GM19351 (cell line): ENCODE measurements at regions not wholly inside any gene's neighbourhood (a gene's known extent, or its start where the extent isn't known, plus 50 kb on each side); places are given as distances from the start of the nearest gene placed in this dataset.
A peak's percentile ranks its signal among the peaks of the same experiment; 100 is the strongest.
"Not testable (repeated sequence)": the region's sequence is repeated elsewhere in the genome, so short reads cannot be mapped to it uniquely, and the experiment has no call there.

Source experiments
- ATAC-seq: cut with Tn5 transposase; IDR thresholded peaks from one replicate; pipeline ENCODE4 v1.9.1; 2021; ENCODE audit warnings: mild to moderate bottlenecking, moderate library complexity; ENCODE audit not compliant: unreplicated experiment

- no peak for ATAC-seq
These were observed 135.3 kb downstream of the ZNF467 start for GRCh38 chr7:149637911-149638565.

- ATAC-seq, result peak; percentile 80
These were observed 137.6 kb downstream of the ZNF467 start for GRCh38 chr7:149635561-149636329.

- ATAC-seq, result no peak
These were observed 136.7 kb upstream of the ZNF746 start for GRCh38 chr7:149633976-149634945.

- not testable (repeated sequence) for ATAC-seq
These were observed 130.9 kb upstream of the ZNF746 start for GRCh38 chr7:149628361-149629149.

- ATAC-seq, result no peak
These were observed 130.3 kb upstream of the ZNF746 start for GRCh38 chr7:149627911-149628310.

- ATAC-seq, result no peak
These were observed 129.4 kb upstream of the ZNF746 start for GRCh38 chr7:149626972-149627371.

GRCh38 chr7:149625947-149626392 lies 128.4 kb upstream of the ZNF746 start:
- no peak for ATAC-seq

- ATAC-seq, result peak; percentile 17
These were observed 127.8 kb upstream of the ZNF746 start for GRCh38 chr7:149625340-149625946.

GRCh38 chr7:149624419-149625339 lies 127.1 kb upstream of the ZNF746 start:
- peak; percentile 79 for ATAC-seq

- peak; percentile 12 for ATAC-seq
These were observed 126.4 kb upstream of the ZNF746 start for GRCh38 chr7:149624006-149624405.

- not testable (repeated sequence) for ATAC-seq
These were observed 125.8 kb upstream of the ZNF746 start for GRCh38 chr7:149623262-149623997.

- no peak for ATAC-seq
These were observed 125.0 kb upstream of the ZNF746 start for GRCh38 chr7:149622444-149623210.

- ATAC-seq, result no peak
These were observed 124.2 kb upstream of the ZNF746 start for GRCh38 chr7:149621776-149622175.

GRCh38 chr7:149620961-149621360 lies 123.4 kb upstream of the ZNF746 start:
- peak; percentile 50 for ATAC-seq

- ATAC-seq, result no peak
These were observed 119.3 kb upstream of the ZNF746 start for GRCh38 chr7:149616898-149617297.

GRCh38 chr7:149615690-149616270 lies 118.2 kb upstream of the ZNF746 start:
- ATAC-seq, result no peak

GRCh38 chr7:149610441-149611011 lies 112.9 kb upstream of the ZNF746 start:
- ATAC-seq, result no peak
